ENCODE measurements at regions not wholly inside any gene's neighbourhood (a gene's known extent, or its start where the extent isn't known, plus 50 kb on each side); places are given as distances from the start of the nearest gene placed in this dataset.

DNA sequence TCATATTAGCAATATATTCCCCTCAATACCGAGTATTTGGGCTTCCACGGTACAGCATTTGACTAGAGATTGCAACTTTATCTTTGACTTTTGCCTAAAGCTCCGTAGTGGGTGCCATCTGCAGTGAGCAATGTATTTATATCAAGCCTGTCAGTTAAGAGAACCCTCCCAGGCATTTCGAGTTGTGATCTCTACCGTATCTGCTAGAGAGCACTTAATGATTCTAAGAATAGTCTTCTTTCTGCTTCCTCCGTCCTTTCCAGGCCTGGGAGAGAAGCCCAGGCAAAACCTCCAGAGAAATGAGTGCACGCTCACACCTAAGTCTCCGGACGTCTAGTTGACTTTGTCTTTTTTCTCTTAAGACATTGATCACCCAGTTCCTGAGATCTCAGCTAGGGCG lies 210.6 kb downstream of the KLF6 start:
- TF ChIP-seq, protein P1, sequence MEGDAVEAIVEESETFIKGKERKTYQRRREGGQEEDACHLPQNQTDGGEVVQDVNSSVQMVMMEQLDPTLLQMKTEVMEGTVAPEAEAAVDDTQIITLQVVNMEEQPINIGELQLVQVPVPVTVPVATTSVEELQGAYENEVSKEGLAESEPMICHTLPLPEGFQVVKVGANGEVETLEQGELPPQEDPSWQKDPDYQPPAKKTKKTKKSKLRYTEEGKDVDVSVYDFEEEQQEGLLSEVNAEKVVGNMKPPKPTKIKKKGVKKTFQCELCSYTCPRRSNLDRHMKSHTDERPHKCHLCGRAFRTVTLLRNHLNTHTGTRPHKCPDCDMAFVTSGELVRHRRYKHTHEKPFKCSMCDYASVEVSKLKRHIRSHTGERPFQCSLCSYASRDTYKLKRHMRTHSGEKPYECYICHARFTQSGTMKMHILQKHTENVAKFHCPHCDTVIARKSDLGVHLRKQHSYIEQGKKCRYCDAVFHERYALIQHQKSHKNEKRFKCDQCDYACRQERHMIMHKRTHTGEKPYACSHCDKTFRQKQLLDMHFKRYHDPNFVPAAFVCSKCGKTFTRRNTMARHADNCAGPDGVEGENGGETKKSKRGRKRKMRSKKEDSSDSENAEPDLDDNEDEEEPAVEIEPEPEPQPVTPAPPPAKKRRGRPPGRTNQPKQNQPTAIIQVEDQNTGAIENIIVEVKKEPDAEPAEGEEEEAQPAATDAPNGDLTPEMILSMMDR (conservative IDR thresholded peaks at IDR 0.05; ENCODE audit: low read depth, low read length): no peak
- TF ChIP-seq EZH2 (IDR thresholded peaks at IDR 0.05; ENCODE audit: borderline replicate concordance, low read depth, low read length, poor library complexity, severe bottlenecking): no peak

Data from A673 (cell line).